ENCODE measurements at regions not wholly inside any gene's neighbourhood (a gene's known extent, or its start where the extent isn't known, plus 50 kb on each side); places are given as distances from the start of the nearest gene placed in this dataset.
"Not testable (repeated sequence)": the region's sequence is repeated elsewhere in the genome, so short reads cannot be mapped to it uniquely, and the experiment has no call there.

DNA sequence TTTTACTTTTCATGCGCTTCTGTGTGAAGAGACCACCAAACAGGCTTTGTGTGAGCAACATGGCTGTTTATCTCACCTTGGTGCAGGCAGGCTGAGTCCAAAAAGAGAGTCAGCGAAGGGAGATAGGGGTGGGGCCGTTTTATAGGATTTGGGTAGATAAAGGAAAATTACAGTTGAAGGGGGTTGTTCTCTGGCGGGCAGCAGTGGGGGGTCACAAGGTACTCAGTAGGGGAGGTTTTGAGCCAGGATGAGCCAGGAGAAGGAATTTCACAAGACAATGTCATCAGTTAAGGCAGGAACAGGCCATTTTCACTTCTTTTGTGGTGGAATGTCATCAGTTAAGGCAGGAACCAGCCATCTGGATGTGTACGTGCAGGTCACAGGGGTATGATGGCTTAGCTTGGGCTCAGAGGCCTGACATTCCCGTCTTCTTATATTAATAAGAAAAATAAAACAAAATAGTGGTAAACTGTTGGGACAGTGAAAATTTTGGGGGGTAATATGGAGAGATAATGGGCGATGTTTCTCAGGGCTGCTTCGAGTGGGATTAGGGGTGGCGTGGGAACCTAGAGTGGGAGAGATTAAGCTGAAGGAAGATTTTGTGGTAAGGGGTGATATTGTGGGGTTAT lies 670.0 kb downstream of the SUCLG1 start:
- not testable (repeated sequence) for DNase-seq (ENCODE audit: low read depth in 2 of 2); H3K4me2 ChIP-seq (ENCODE audit: extremely low read depth, insufficient read depth, low read length); H4K20me1 ChIP-seq (ENCODE audit: control insufficient read depth, extremely low read depth, insufficient read depth, low read length); H3K27ac ChIP-seq (ENCODE audit: insufficient read depth, low read length); H3K36me3 ChIP-seq (ENCODE audit: control insufficient read depth, insufficient read depth, low read length); H3K9ac ChIP-seq (ENCODE audit: insufficient read depth, low read length); H3K9me3 ChIP-seq (ENCODE audit: control insufficient read depth, insufficient read depth, low read depth, low read length); H3K79me2 ChIP-seq (ENCODE audit: control insufficient read depth, insufficient read depth, low read length); H3K4me1 ChIP-seq (ENCODE audit: control insufficient read depth, extremely low read depth, insufficient read depth, low read length); H3K27me3 ChIP-seq (ENCODE audit: control insufficient read depth, insufficient read depth, low read length); H2AFZ ChIP-seq (ENCODE audit: low read length); H3K4me3 ChIP-seq (replicated peaks in 1 of 4; ENCODE audit: control extremely low read depth in 1 of 4, insufficient read depth in 1 of 4, low read depth in 3 of 4, low read length in 4 of 4)

DNA sequence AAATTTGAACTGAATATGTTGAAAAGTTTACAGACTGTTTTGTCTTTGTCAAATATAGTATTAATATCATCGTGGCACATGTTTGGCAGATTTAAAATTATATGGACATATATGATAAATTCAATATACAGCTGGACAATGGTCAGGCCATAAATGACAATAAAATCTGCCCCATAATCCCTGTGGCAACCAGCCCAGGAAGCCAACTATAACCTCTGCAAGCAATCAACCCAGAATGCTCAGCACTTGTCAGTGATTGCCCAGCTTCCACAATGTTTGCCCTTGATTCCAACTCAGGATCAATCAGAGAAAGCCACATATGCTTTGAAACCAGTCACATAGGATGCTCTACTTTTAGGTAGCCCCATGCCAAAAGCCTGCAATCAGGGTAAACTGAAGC lies 671.9 kb downstream of the SUCLG1 start:
- no peak for DNase-seq (ENCODE audit: low read depth in 2 of 2)

GRCh38 chr2:83786140-83786539 lies 672.9 kb downstream of the SUCLG1 start:
- H3K79me2 ChIP-seq (ENCODE audit: control insufficient read depth, insufficient read depth, low read length): no peaks in the 10 kb centered on the region
- H3K27me3 ChIP-seq (ENCODE audit: control insufficient read depth, insufficient read depth, low read length): no peaks in the 10 kb centered on the region
- no peaks in the 10 kb centered on the region for H4K20me1 ChIP-seq (ENCODE audit: control insufficient read depth, extremely low read depth, insufficient read depth, low read length)
- H2AFZ ChIP-seq (ENCODE audit: low read length): no peak overlapping the region
- no peaks in the 10 kb centered on the region for H3K36me3 ChIP-seq (ENCODE audit: control insufficient read depth, insufficient read depth, low read length)
- no peak overlapping the region for H3K9ac ChIP-seq (ENCODE audit: insufficient read depth, low read length)
- no peak for DNase-seq (ENCODE audit: low read depth in 2 of 2)
- H3K9me3 ChIP-seq (ENCODE audit: control insufficient read depth, insufficient read depth, low read depth, low read length): no peaks in the 10 kb centered on the region
- no peak overlapping the region for H3K4me2 ChIP-seq (ENCODE audit: extremely low read depth, insufficient read depth, low read length)
- no peak overlapping the region for H3K27ac ChIP-seq (ENCODE audit: insufficient read depth, low read length)
- H3K4me1 ChIP-seq (ENCODE audit: control insufficient read depth, extremely low read depth, insufficient read depth, low read length): no peaks in the 10 kb centered on the region
- no peak overlapping the region for H3K4me3 ChIP-seq (replicated peaks in 1 of 4; ENCODE audit: control extremely low read depth in 1 of 4, insufficient read depth in 1 of 4, low read depth in 3 of 4, low read length in 4 of 4)
- TF ChIP-seq CTCF (conservative IDR thresholded peaks at IDR 0.05 in 1 of 2, IDR thresholded peaks at IDR 0.05 in 1 of 2; ENCODE audit: low read depth in 1 of 2, low read length in 2 of 2): no peak
- no peak for TF ChIP-seq EZH2 (IDR thresholded peaks at IDR 0.05; ENCODE audit: low read length, missing control alignments)

More for the DNA sequence above, 671.9 kb downstream of the SUCLG1 start:
- H3K9me3 ChIP-seq (ENCODE audit: control insufficient read depth, insufficient read depth, low read depth, low read length): no peaks in the 10 kb centered on the region
- H3K27ac ChIP-seq (ENCODE audit: insufficient read depth, low read length): no peak overlapping the region
- no peaks in the 10 kb centered on the region for H3K27me3 ChIP-seq (ENCODE audit: control insufficient read depth, insufficient read depth, low read length)
- H3K79me2 ChIP-seq (ENCODE audit: control insufficient read depth, insufficient read depth, low read length): no peaks in the 10 kb centered on the region
- no peaks in the 10 kb centered on the region for H3K4me1 ChIP-seq (ENCODE audit: control insufficient read depth, extremely low read depth, insufficient read depth, low read length)
- H3K4me2 ChIP-seq (ENCODE audit: extremely low read depth, insufficient read depth, low read length): no peak overlapping the region
- H2AFZ ChIP-seq (ENCODE audit: low read length): no peak overlapping the region
- TF ChIP-seq CTCF (conservative IDR thresholded peaks at IDR 0.05 in 1 of 2, IDR thresholded peaks at IDR 0.05 in 1 of 2; ENCODE audit: low read depth in 1 of 2, low read length in 2 of 2): no peak
- no peak for TF ChIP-seq EZH2 (IDR thresholded peaks at IDR 0.05; ENCODE audit: low read length, missing control alignments)
- H4K20me1 ChIP-seq (ENCODE audit: control insufficient read depth, extremely low read depth, insufficient read depth, low read length): no peaks in the 10 kb centered on the region
- no peak overlapping the region for H3K4me3 ChIP-seq (replicated peaks in 1 of 4; ENCODE audit: control extremely low read depth in 1 of 4, insufficient read depth in 1 of 4, low read depth in 3 of 4, low read length in 4 of 4)
- no peaks in the 10 kb centered on the region for H3K36me3 ChIP-seq (ENCODE audit: control insufficient read depth, insufficient read depth, low read length)
- no peak overlapping the region for H3K9ac ChIP-seq (ENCODE audit: insufficient read depth, low read length)

Data from fibroblast of lung (primary cell).